IPS-20b (cell line): ENCODE measurements at regions not wholly inside any gene's neighbourhood (a gene's known extent, or its start where the extent isn't known, plus 50 kb on each side); places are given as distances from the start of the nearest gene placed in this dataset.

ENCODE experiments used
- H3K27ac ChIP-seq: one replicate; pipeline ENCODE4 v1.5.1; 2013; ENCODE audit warnings: low read length
- H3K27me3 ChIP-seq: 2 replicates; pipeline ENCODE4 v1.6.1; 2013; ENCODE audit warnings: mild to moderate bottlenecking, low read length, inconsistent platforms; ENCODE audit not compliant: insufficient read depth
- H3K36me3 ChIP-seq: 2 replicates; pipeline ENCODE4 v1.6.1; 2013; ENCODE audit warnings: low read depth, mild to moderate bottlenecking, inconsistent platforms, low read length, moderate library complexity; ENCODE audit not compliant: insufficient read depth
- H3K4me1 ChIP-seq: 2 replicates; pipeline ENCODE4 v1.6.1; 2013; ENCODE audit warnings: mild to moderate bottlenecking, control low read depth, inconsistent platforms, low read length, moderate library complexity; ENCODE audit not compliant: insufficient read depth
- H3K4me3 ChIP-seq: 2 replicates; pipeline ENCODE4 v1.5.1; 2013; ENCODE audit warnings: mild to moderate bottlenecking, low read length, inconsistent platforms
- H3K9ac ChIP-seq: 2 replicates; pipeline ENCODE4 v1.6.1; 2013; ENCODE audit warnings: low read depth, mild to moderate bottlenecking, inconsistent platforms, low read length, moderate library complexity
- H3K9me3 ChIP-seq: 2 replicates; pipeline ENCODE4 v1.6.1; 2013; ENCODE audit warnings: mild to moderate bottlenecking, low read depth, low read length, inconsistent platforms; ENCODE audit not compliant: insufficient read depth

- H3K4me3 ChIP-seq = no peak overlapping the region
Observed at GRCh38 chr6:164124473-164124872, 710.0 kb downstream of the QKI start.

GRCh38 chr6:164122109-164122508, 707.6 kb downstream of the QKI start:
- Histone ChIP-seq H3K4me1 (no peaks in the 10 kb centered on the region), H3K9me3 (no peaks in the 10 kb centered on the region; the same call in 1 of the 2 replicates), H3K27me3 (no peaks in the 10 kb centered on the region), H3K9ac (no peak overlapping the region), H3K36me3 (no peaks in the 10 kb centered on the region), H3K4me3 (no peak overlapping the region), H3K27ac (no peak overlapping the region)

More at GRCh38 chr6:164124473-164124872, 710.0 kb downstream of the QKI start:
- H3K4me1 ChIP-seq = no peaks in the 10 kb centered on the region
- H3K27ac ChIP-seq = no peak overlapping the region
- no peaks in the 10 kb centered on the region; the same call in 1 of the 2 replicates for H3K9me3 ChIP-seq
- H3K27me3 ChIP-seq = no peaks in the 10 kb centered on the region
- H3K36me3 ChIP-seq = no peaks in the 10 kb centered on the region
- H3K9ac ChIP-seq = no peak overlapping the region

GRCh38 chr6:164121527-164121926, 707.0 kb downstream of the QKI start:
- H3K27me3 ChIP-seq = no peaks in the 10 kb centered on the region
- no peaks in the 10 kb centered on the region for H3K36me3 ChIP-seq
- H3K27ac ChIP-seq = no peak overlapping the region
- H3K9me3 ChIP-seq = no peaks in the 10 kb centered on the region; the same call in 1 of the 2 replicates
- no peak overlapping the region for H3K4me3 ChIP-seq
- no peak overlapping the region for H3K9ac ChIP-seq
- no peaks in the 10 kb centered on the region for H3K4me1 ChIP-seq

- H3K36me3 ChIP-seq = no peaks in the 10 kb centered on the region
- H3K4me1 ChIP-seq = no peaks in the 10 kb centered on the region
- H3K27ac ChIP-seq = no peak overlapping the region
- H3K9ac ChIP-seq = no peak overlapping the region
- H3K9me3 ChIP-seq = no peaks in the 10 kb centered on the region
- no peaks in the 10 kb centered on the region for H3K27me3 ChIP-seq
- no peak overlapping the region for H3K4me3 ChIP-seq
Observed at GRCh38 chr6:164114651-164115050, 700.1 kb downstream of the QKI start.

- Histone ChIP-seq H3K4me1 (no peaks in the 10 kb centered on the region), H3K4me3 (no peak overlapping the region), H3K36me3 (no peaks in the 10 kb centered on the region), H3K9ac (no peak overlapping the region), H3K27me3 (no peaks in the 10 kb centered on the region), H3K27ac (no peak overlapping the region), H3K9me3 (no peaks in the 10 kb centered on the region)
Observed at GRCh38 chr6:164114051-164114450, 699.5 kb downstream of the QKI start.

GRCh38 chr6:164113637-164114036, 699.1 kb downstream of the QKI start:
- Histone ChIP-seq H3K27ac (no peak overlapping the region), H3K9ac (no peak overlapping the region), H3K4me1 (no peaks in the 10 kb centered on the region), H3K27me3 (no peaks in the 10 kb centered on the region), H3K36me3 (no peaks in the 10 kb centered on the region), H3K9me3 (no peaks in the 10 kb centered on the region), H3K4me3 (no peak overlapping the region)

GRCh38 chr6:164109770-164110140, 695.2 kb downstream of the QKI start:
- Histone ChIP-seq H3K4me3 (no peak overlapping the region), H3K36me3 (no peaks in the 10 kb centered on the region), H3K9me3 (no peaks in the 10 kb centered on the region), H3K4me1 (no peaks in the 10 kb centered on the region), H3K9ac (no peak overlapping the region), H3K27ac (no peak overlapping the region), H3K27me3 (no peaks in the 10 kb centered on the region)

GRCh38 chr6:164108869-164109769, 694.6 kb downstream of the QKI start:
- Histone ChIP-seq H3K27me3 (no peaks in the 10 kb centered on the region), H3K27ac (no peak overlapping the region), H3K4me3 (no peak overlapping the region), H3K9ac (no peak overlapping the region), H3K4me1 (no peaks in the 10 kb centered on the region), H3K36me3 (no peaks in the 10 kb centered on the region), H3K9me3 (no peaks in the 10 kb centered on the region)

- H3K4me1 ChIP-seq = no peaks in the 10 kb centered on the region
- H3K27ac ChIP-seq = no peak overlapping the region
- no peaks in the 10 kb centered on the region for H3K27me3 ChIP-seq
- H3K36me3 ChIP-seq = no peaks in the 10 kb centered on the region
- no peaks in the 10 kb centered on the region for H3K9me3 ChIP-seq
- no peak overlapping the region for H3K4me3 ChIP-seq
- H3K9ac ChIP-seq = no peak overlapping the region
Observed at GRCh38 chr6:164108092-164108491, 693.6 kb downstream of the QKI start.

GRCh38 chr6:164107297-164107995, 692.9 kb downstream of the QKI start:
- no peaks in the 10 kb centered on the region for H3K36me3 ChIP-seq
- H3K4me3 ChIP-seq = no peak overlapping the region
- H3K27me3 ChIP-seq = no peaks in the 10 kb centered on the region
- no peak overlapping the region for H3K27ac ChIP-seq
- no peak overlapping the region for H3K9ac ChIP-seq
- H3K4me1 ChIP-seq = peaks cover 6% of the 10 kb centered on the region
- H3K9me3 ChIP-seq = no peaks in the 10 kb centered on the region

GRCh38 chr6:164106345-164106769, 691.8 kb downstream of the QKI start:
- Histone ChIP-seq H3K9ac (no peak overlapping the region), H3K4me3 (no peak overlapping the region), H3K36me3 (no peaks in the 10 kb centered on the region), H3K9me3 (no peaks in the 10 kb centered on the region), H3K27ac (no peak overlapping the region), H3K27me3 (no peaks in the 10 kb centered on the region), H3K4me1 (peaks cover 9% of the 10 kb centered on the region)

GRCh38 chr6:164105705-164106104, 691.2 kb downstream of the QKI start:
- no peaks in the 10 kb centered on the region for H3K27me3 ChIP-seq
- no peak overlapping the region for H3K27ac ChIP-seq
- peaks cover 9% of the 10 kb centered on the region for H3K4me1 ChIP-seq
- no peak overlapping the region for H3K4me3 ChIP-seq
- no peaks in the 10 kb centered on the region for H3K9me3 ChIP-seq
- no peaks in the 10 kb centered on the region for H3K36me3 ChIP-seq
- H3K9ac ChIP-seq = no peak overlapping the region
